ENCODE measurements at regions not wholly inside any gene's neighbourhood (a gene's known extent, or its start where the extent isn't known, plus 50 kb on each side); places are given as distances from the start of the nearest gene placed in this dataset.

- no peaks in the 10 kb centered on the region for H3K4me1 ChIP-seq
- H3K9me3 ChIP-seq: no peaks in the 10 kb centered on the region
- H3K27me3 ChIP-seq: no peaks in the 10 kb centered on the region
- TF ChIP-seq POLR2AphosphoS5 (IDR thresholded peaks at IDR 0.05) (no peak), EP300 (IDR thresholded peaks at IDR 0.05) (no peak), CTCF (IDR thresholded peaks at IDR 0.05) (no peak), POLR2A (IDR thresholded peaks at IDR 0.05) (no peak)
- DNase-seq (ENCODE audit: low spot score in 2 of 2): no peak
- H3K4me3 ChIP-seq: no peak overlapping the region
- WGBS: 81% methylated on average over 3 of the region's 3 CpGs
- H3K36me3 ChIP-seq: no peaks in the 10 kb centered on the region
- no peak overlapping the region for H3K27ac ChIP-seq
These were observed 929.5 kb downstream of the VRK1 start for GRCh38 chr14:97726676-97727075.

- TF ChIP-seq EP300 (IDR thresholded peaks at IDR 0.05): no peak
- TF ChIP-seq POLR2A (IDR thresholded peaks at IDR 0.05): no peak
- TF ChIP-seq POLR2AphosphoS5 (IDR thresholded peaks at IDR 0.05): no peak
- no peak for TF ChIP-seq CTCF (IDR thresholded peaks at IDR 0.05)
- Histone ChIP-seq H3K4me3 (no peak overlapping the region), H3K27me3 (no peaks in the 10 kb centered on the region), H3K9me3 (no peaks in the 10 kb centered on the region), H3K4me1 (no peaks in the 10 kb centered on the region), H3K27ac (no peak overlapping the region), H3K36me3 (no peaks in the 10 kb centered on the region)
- WGBS: 88% methylated on average over 4 of the region's 4 CpGs
- DNase-seq (ENCODE audit: low spot score in 2 of 2): no peak
These were observed 933.5 kb downstream of the VRK1 start for GRCh38 chr14:97730706-97731105.

GRCh38 chr14:97731800-97732199 is 934.6 kb downstream of the VRK1 start:
- no peaks in the 10 kb centered on the region for H3K27me3 ChIP-seq
- WGBS: 92% methylated on average over 2 of the region's 2 CpGs
- TF ChIP-seq POLR2AphosphoS5 (IDR thresholded peaks at IDR 0.05) (no peak), POLR2A (IDR thresholded peaks at IDR 0.05) (no peak), CTCF (IDR thresholded peaks at IDR 0.05) (no peak), EP300 (IDR thresholded peaks at IDR 0.05) (no peak)

GRCh38 chr14:97747316-97747715 is 950.1 kb downstream of the VRK1 start:
- Histone ChIP-seq H3K27me3 (no peaks in the 10 kb centered on the region), H3K9me3 (no peaks in the 10 kb centered on the region), H3K36me3 (no peaks in the 10 kb centered on the region), H3K4me3 (no peak overlapping the region), H3K4me1 (no peaks in the 10 kb centered on the region), H3K27ac (no peak overlapping the region)
- no peak for DNase-seq (ENCODE audit: low spot score in 2 of 2)
- no peak for TF ChIP-seq EP300 (IDR thresholded peaks at IDR 0.05)
- TF ChIP-seq CTCF (IDR thresholded peaks at IDR 0.05): no peak
- no peak for TF ChIP-seq POLR2AphosphoS5 (IDR thresholded peaks at IDR 0.05)
- WGBS: 31% methylated on average over 2 of the region's 2 CpGs

More at GRCh38 chr14:97731800-97732199, 934.6 kb downstream of the VRK1 start:
- H3K4me1 ChIP-seq: no peaks in the 10 kb centered on the region
- H3K4me3 ChIP-seq: no peak overlapping the region
- H3K9me3 ChIP-seq: no peaks in the 10 kb centered on the region
- no peak overlapping the region for H3K27ac ChIP-seq
- DNase-seq (ENCODE audit: low spot score in 2 of 2): no peak
- H3K36me3 ChIP-seq: no peaks in the 10 kb centered on the region

- H3K4me1 ChIP-seq: no peaks in the 10 kb centered on the region
- DNase-seq (ENCODE audit: low spot score in 2 of 2): no peak
- no peaks in the 10 kb centered on the region for H3K36me3 ChIP-seq
- no peak for TF ChIP-seq POLR2A (IDR thresholded peaks at IDR 0.05)
- TF ChIP-seq EP300 (IDR thresholded peaks at IDR 0.05): no peak
- no peak for TF ChIP-seq POLR2AphosphoS5 (IDR thresholded peaks at IDR 0.05)
- no peak for TF ChIP-seq CTCF (IDR thresholded peaks at IDR 0.05)
- 89% methylated on average over 5 of the region's 5 CpGs for WGBS
- no peaks in the 10 kb centered on the region for H3K27me3 ChIP-seq
- no peaks in the 10 kb centered on the region for H3K9me3 ChIP-seq
- no peak overlapping the region for H3K4me3 ChIP-seq
- no peak overlapping the region for H3K27ac ChIP-seq
These were observed 951.4 kb downstream of the VRK1 start for GRCh38 chr14:97748616-97749015.

All from suprapubic skin (tissue), 4 donors.